ENCODE measurements at regions not wholly inside any gene's neighbourhood (a gene's known extent, or its start where the extent isn't known, plus 50 kb on each side); places are given as distances from the start of the nearest gene placed in this dataset.
"Not testable (repeated sequence)": the region's sequence is repeated elsewhere in the genome, so short reads cannot be mapped to it uniquely, and the experiment has no call there.

DNA sequence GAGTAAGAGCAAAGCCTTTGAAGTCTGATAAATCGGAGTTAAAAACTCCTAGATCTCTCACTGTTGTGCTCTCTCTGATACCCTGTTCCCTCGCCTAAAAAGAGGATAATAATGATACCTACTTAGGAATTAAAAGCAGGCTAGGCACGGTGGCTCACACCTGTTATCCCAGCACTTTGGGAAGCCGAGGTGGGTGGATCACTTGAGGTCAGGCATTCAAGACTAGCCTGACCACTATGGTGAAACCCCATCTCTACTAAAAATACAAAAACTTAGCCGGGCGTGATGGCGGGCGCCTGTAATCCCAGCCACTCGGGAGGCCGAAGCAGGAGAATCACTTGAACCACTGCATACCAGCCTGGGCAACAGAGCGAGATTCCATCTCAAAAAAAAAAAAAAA, 68.1 kb upstream of the CDON start:
- TF ChIP-seq POLR2AphosphoS5 (IDR thresholded peaks at IDR 0.05; ENCODE audit: low read depth, low read length); POLR2A (IDR thresholded peaks at IDR 0.05; ENCODE audit: low read depth, low read length); TAF1 (IDR thresholded peaks at IDR 0.05; ENCODE audit: low read depth, low read length); PAX5 (IDR thresholded peaks at IDR 0.05; ENCODE audit: insufficient read depth, low read length, severe bottlenecking): not testable (repeated sequence)

Data from GM12891 (cell line).